Lower leg skin (tissue), 3 donors: ENCODE measurements at regions not wholly inside any gene's neighbourhood (a gene's known extent, or its start where the extent isn't known, plus 50 kb on each side); places are given as distances from the start of the nearest gene placed in this dataset.

Experiments
- POLR2A ChIP-seq, 2 donors: fragments of 450-650 bp; IDR thresholded peaks; one replicate each; pipeline ENCODE4 v1.6.1; 2016 to 2017; ENCODE audit warnings: antibody characterized with exemption in 2 of 2, mild to moderate bottlenecking in 1 of 2, moderate library complexity in 1 of 2
- TF ChIP-seq, protein P1 (sequence below), 3 donors: fragments of 450-650 bp; IDR thresholded peaks; one replicate each; pipeline ENCODE4 v1.5.1; 2016; ENCODE audit warnings: antibody characterized with exemption in 3 of 3, mild to moderate bottlenecking in 3 of 3, moderate library complexity in 2 of 3

DNA sequence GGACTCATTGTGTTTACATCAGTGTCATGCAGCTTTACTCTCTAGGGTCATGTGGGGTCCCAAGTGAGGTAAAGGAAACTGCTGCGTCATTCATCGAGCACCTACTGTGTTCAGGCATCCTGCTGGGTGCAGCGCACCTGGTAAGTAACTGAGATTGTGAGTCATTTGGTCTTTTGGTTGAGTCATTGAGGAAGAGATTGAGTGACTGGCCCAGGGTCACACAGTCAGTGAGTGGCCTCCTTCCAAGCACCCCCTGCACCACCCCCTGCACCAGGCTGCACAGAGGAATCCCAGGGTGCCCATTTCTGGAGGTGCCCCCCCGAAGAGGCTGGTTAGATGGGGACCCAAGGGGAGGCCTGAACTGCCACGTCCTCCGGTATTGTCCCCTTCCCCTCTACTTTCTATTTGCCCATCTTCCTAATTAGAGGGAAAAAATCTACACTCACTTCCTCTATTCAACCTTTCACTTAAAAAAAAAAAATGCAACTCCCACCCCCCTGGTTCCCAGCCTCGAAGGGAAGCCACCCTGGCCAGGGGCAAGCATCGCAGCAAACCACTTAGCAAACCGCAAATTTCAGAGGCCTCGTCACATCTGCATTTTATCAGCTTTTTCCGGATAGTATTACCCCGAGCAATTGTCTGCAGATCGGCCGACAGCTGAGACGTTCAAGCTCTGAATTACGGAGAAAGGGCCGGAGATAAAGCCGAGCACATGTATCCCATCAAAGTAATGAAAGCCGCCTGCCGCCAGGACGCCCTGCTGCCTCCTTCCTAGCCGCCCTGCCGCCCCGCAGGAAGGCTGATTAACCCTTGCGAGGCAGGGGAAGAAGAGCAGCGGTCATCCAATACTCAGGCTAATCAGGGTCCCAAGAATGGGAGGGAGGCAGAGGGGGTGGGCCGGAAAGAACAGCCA, 96.3 kb upstream of the MSX1 start:
- TF ChIP-seq, protein P1, sequence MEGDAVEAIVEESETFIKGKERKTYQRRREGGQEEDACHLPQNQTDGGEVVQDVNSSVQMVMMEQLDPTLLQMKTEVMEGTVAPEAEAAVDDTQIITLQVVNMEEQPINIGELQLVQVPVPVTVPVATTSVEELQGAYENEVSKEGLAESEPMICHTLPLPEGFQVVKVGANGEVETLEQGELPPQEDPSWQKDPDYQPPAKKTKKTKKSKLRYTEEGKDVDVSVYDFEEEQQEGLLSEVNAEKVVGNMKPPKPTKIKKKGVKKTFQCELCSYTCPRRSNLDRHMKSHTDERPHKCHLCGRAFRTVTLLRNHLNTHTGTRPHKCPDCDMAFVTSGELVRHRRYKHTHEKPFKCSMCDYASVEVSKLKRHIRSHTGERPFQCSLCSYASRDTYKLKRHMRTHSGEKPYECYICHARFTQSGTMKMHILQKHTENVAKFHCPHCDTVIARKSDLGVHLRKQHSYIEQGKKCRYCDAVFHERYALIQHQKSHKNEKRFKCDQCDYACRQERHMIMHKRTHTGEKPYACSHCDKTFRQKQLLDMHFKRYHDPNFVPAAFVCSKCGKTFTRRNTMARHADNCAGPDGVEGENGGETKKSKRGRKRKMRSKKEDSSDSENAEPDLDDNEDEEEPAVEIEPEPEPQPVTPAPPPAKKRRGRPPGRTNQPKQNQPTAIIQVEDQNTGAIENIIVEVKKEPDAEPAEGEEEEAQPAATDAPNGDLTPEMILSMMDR (IDR thresholded peaks at IDR 0.05) = no peak
- TF ChIP-seq POLR2A (IDR thresholded peaks at IDR 0.05) = no peak
